ENCODE measurements at regions not wholly inside any gene's neighbourhood (a gene's known extent, or its start where the extent isn't known, plus 50 kb on each side); places are given as distances from the start of the nearest gene placed in this dataset.

- intact Hi-C loops (cut with DNase I): no loop called here
- ATAC-seq (no peak), DNase-seq (no peak)
- Histone ChIP-seq H3K9me3 (no peaks in the 10 kb centered on the region), H3K4me1 (no peaks in the 10 kb centered on the region), H3K27me3 (no peaks in the 10 kb centered on the region), H3K4me3 (no peak overlapping the region), H3K36me3 (replicated peaks in 1 of 2; ENCODE audit: insufficient read depth in 1 of 2, low read depth in 2 of 2) (no peaks in the 10 kb centered on the region), H3K27ac (no peak overlapping the region)
- 56 to 80% methylated on average over 6 to 8 of the region's 8 CpGs for WGBS, 2 donors
- TF ChIP-seq POLR2A (IDR thresholded peaks at IDR 0.05) (no peak), CTCF (IDR thresholded peaks at IDR 0.05) (no peak)
Measured at GRCh38 chr2:128716299-128716721, 397.6 kb upstream of the HS6ST1 start.

GRCh38 chr2:128717758-128718710 is 399.4 kb upstream of the HS6ST1 start:
- Histone ChIP-seq H3K4me1 (no peaks in the 10 kb centered on the region), H3K27me3 (no peaks in the 10 kb centered on the region), H3K9me3 (no peaks in the 10 kb centered on the region), H3K27ac (no peak overlapping the region), H3K4me3 (no peak overlapping the region), H3K36me3 (replicated peaks in 1 of 2; ENCODE audit: insufficient read depth in 1 of 2, low read depth in 2 of 2) (no peaks in the 10 kb centered on the region)
- DNase-seq (no peak), ATAC-seq (no peak)
- intact Hi-C loops (cut with DNase I): no loop called here
- TF ChIP-seq CTCF (IDR thresholded peaks at IDR 0.05) (no peak), POLR2A (IDR thresholded peaks at IDR 0.05) (no peak)
- WGBS, 2 donors: 60 to 71% methylated on average over 8 of the region's 8 CpGs

- TF ChIP-seq POLR2A (IDR thresholded peaks at IDR 0.05) (no peak), CTCF (IDR thresholded peaks at IDR 0.05) (no peak)
- Histone ChIP-seq H3K9me3 (no peaks in the 10 kb centered on the region), H3K36me3 (replicated peaks in 1 of 2; ENCODE audit: insufficient read depth in 1 of 2, low read depth in 2 of 2) (no peaks in the 10 kb centered on the region), H3K27ac (no peak overlapping the region), H3K4me3 (no peak overlapping the region), H3K27me3 (no peaks in the 10 kb centered on the region), H3K4me1 (no peaks in the 10 kb centered on the region)
- 81% methylated on average over 4 of the region's 4 CpGs for WGBS, 2 donors
- no peak for ATAC-seq
- intact Hi-C loops (cut with DNase I): loop anchor here (10.0 kb wide), 1 partner anchor 524 kb away; no protein-coding TSS in a partner anchor
- no peak for DNase-seq
Measured at GRCh38 chr2:128720080-128721022, 401.7 kb upstream of the HS6ST1 start.

GRCh38 chr2:128721096-128721495 is 402.4 kb upstream of the HS6ST1 start:
- DNase-seq: no peak
- H3K9me3 ChIP-seq: no peaks in the 10 kb centered on the region
- H3K27ac ChIP-seq: no peak overlapping the region
- H3K4me3 ChIP-seq: no peak overlapping the region
- H3K36me3 ChIP-seq (replicated peaks in 1 of 2; ENCODE audit: insufficient read depth in 1 of 2, low read depth in 2 of 2): no peaks in the 10 kb centered on the region
- TF ChIP-seq POLR2A (IDR thresholded peaks at IDR 0.05): no peak
- no peak for TF ChIP-seq CTCF (IDR thresholded peaks at IDR 0.05)
- 82 to 91% methylated on average over 2 of the region's 2 CpGs for WGBS, 2 donors
- H3K4me1 ChIP-seq: no peaks in the 10 kb centered on the region
- ATAC-seq: no peak
- no peaks in the 10 kb centered on the region for H3K27me3 ChIP-seq
- intact Hi-C loops (cut with DNase I): loop anchor here (10.0 kb wide), 1 partner anchor 524 kb away; no protein-coding TSS in a partner anchor
